ENCODE measurements at regions not wholly inside any gene's neighbourhood (a gene's known extent, or its start where the extent isn't known, plus 50 kb on each side); places are given as distances from the start of the nearest gene placed in this dataset.

- ChIA-PET POLR2A (no interaction called here), CTCF (no interaction called here)
- DNase-seq (no peak), ATAC-seq (ENCODE audit: low read depth) (no peak)
- Mint-ChIP-seq H3K27ac (no peak overlapping the region), H3K9me3 (peaks cover 8% of the 10 kb centered on the region), H3K36me3 (ENCODE audit: low read depth) (no peaks in the 10 kb centered on the region), H3K4me1 (no peaks in the 10 kb centered on the region), H3K27me3 (no peaks in the 10 kb centered on the region), H3K4me3 (no peak overlapping the region)
- no peak for TF ChIP-seq CTCF (IDR thresholded peaks at IDR 0.05)
- intact Hi-C loops (cut with micrococcal nuclease), result no loop called here
Observed at GRCh38 chr5:19411936-19412335, 576.1 kb downstream of the CDH18 start.

Measured in activated B cell treated with CpG ODN at 0.5 μM for 24 hours (primary cell).